WERI-Rb-1 (cell line): ENCODE measurements at regions not wholly inside any gene's neighbourhood (a gene's known extent, or its start where the extent isn't known, plus 50 kb on each side); places are given as distances from the start of the nearest gene placed in this dataset.

Experiments
- DNase-seq: peaks from one replicate; pipeline ENCODE4 v3.0.0-alpha.2; 2020
- H3K27ac ChIP-seq: fragments of 250-450 bp; sonication (Bioruptor Pico); 2 replicates; pipeline ENCODE4 v1.5.1; 2020; ENCODE audit warnings: mild to moderate bottlenecking, moderate library complexity
- H3K27me3 ChIP-seq: fragments of 250-450 bp; sonication (Bioruptor Pico); 2 replicates; pipeline ENCODE4 v1.5.1; 2021; ENCODE audit warnings: mild to moderate bottlenecking, low read depth, moderate library complexity; ENCODE audit not compliant: insufficient read depth, severe bottlenecking
- H3K36me3 ChIP-seq: fragments of 250-450 bp; sonication (Bioruptor Pico); 2 replicates; pipeline ENCODE4 v1.5.1; 2020; ENCODE audit warnings: mild to moderate bottlenecking, moderate library complexity
- H3K4me3 ChIP-seq: 2 replicates; pipeline ENCODE4 v1.5.1; 2011; ENCODE audit warnings: low read depth, mild to moderate bottlenecking, control low read depth, low read length
- H3K9me3 ChIP-seq: fragments of 250-450 bp; sonication (Bioruptor Pico); 2 replicates; pipeline ENCODE4 v1.5.1; 2021; ENCODE audit warnings: mild to moderate bottlenecking, moderate library complexity; ENCODE audit not compliant: severe bottlenecking
- TF ChIP-seq, protein P1 (sequence below): IDR thresholded peaks from 2 replicates; pipeline ENCODE4 v1.5.1; 2011; ENCODE audit warnings: low read depth, mild to moderate bottlenecking, control low read depth, inconsistent platforms, low read length

DNA sequence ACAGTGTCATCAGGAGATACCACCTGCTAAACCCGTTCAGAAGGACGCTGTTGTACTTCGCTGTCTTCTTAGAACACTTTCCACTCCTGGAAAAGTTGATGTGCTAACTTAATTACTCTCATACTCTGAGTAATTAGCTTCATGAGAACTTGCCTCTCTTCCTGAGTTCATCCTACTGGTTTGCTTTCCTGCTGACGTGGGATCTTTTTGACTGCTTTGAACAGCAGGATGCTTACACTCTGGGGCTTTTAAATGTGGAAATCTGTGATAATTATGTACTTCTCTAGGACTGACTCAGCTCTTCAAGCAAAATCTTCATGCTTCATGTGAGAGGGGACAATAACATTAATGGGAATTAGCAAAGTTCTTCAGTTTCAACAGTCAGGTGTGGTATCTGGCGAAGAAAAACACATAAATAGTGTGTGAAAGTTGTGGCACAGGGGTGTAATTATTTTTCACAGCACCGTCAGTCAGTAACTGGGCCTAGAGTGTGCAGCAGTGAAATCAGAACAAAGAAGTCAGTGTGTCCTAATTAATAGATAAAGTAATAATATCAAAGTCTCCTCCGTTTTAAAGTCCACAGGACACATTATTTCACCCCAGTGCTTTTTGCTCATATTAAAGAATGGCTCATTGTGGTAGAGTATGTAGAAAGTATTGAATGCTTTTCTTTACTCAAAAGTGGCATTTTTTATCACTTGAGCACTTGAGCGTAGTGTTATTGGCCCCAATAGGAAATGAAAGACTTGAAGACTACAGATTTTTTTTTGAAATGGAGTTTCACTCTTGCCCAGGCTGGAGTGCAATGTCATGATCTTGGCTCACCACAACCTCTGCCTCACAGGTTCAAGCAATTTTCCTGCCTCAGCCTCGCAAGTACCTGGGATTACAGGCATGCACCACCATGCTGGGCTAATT lies 140.9 kb upstream of the DMRT1 start:
- DNase-seq, result no peak
- Histone ChIP-seq H3K27ac (no peak overlapping the region), H3K27me3 (no peaks in the 10 kb centered on the region), H3K9me3 (no peaks in the 10 kb centered on the region), H3K4me3 (no peak overlapping the region), H3K36me3 (no peaks in the 10 kb centered on the region; the same call in 1 of the 2 replicates)
- TF ChIP-seq, protein P1, sequence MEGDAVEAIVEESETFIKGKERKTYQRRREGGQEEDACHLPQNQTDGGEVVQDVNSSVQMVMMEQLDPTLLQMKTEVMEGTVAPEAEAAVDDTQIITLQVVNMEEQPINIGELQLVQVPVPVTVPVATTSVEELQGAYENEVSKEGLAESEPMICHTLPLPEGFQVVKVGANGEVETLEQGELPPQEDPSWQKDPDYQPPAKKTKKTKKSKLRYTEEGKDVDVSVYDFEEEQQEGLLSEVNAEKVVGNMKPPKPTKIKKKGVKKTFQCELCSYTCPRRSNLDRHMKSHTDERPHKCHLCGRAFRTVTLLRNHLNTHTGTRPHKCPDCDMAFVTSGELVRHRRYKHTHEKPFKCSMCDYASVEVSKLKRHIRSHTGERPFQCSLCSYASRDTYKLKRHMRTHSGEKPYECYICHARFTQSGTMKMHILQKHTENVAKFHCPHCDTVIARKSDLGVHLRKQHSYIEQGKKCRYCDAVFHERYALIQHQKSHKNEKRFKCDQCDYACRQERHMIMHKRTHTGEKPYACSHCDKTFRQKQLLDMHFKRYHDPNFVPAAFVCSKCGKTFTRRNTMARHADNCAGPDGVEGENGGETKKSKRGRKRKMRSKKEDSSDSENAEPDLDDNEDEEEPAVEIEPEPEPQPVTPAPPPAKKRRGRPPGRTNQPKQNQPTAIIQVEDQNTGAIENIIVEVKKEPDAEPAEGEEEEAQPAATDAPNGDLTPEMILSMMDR, result no peak

DNA sequence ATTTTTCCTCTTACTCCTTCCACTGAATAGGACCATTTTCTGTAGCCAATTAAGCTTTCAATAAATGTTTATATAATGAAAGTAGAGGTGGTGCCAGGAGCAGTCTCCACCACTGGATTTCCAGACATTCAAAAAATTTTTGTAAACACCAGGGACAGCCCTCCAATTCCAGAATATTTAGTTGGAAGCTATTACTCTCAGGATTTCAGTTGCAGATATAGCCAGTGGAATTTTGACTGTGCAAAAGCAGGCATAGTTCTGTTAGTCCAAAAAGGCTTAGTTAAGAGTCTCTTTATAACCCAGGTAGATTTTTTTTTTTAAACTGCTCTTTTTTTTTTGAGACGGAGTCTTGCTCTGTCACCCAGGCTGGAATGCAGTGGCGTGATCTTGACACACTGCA lies 138.1 kb upstream of the DMRT1 start:
- H3K27me3 ChIP-seq, result no peaks in the 10 kb centered on the region
- no peak overlapping the region for H3K4me3 ChIP-seq
- H3K36me3 ChIP-seq, result no peaks in the 10 kb centered on the region; the same call in 1 of the 2 replicates
- DNase-seq, result no peak
- TF ChIP-seq, protein P1, result no peak
- H3K27ac ChIP-seq, result no peak overlapping the region
- H3K9me3 ChIP-seq, result no peaks in the 10 kb centered on the region

DNA sequence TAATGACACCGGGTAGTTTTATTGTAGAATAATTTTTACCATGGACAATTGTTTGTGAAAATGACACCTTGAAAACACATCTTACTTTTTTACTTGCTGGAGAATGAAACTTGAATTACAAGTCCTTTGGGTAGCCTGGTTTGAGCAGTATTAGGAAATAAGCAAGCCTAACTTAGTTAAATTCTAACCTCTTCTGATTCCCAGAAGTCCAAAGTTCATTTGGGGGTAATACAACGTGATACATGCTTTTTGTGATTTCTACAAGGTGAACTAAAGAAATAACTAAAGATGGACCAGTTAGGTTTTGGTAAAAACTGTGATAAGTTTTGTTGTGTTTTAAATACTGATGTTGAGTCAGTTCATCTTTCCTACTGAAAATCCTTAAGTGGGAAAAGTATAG lies 135.4 kb upstream of the DMRT1 start:
- no peak for DNase-seq
- Histone ChIP-seq H3K27me3 (no peaks in the 10 kb centered on the region), H3K4me3 (no peak overlapping the region), H3K36me3 (peaks cover 5% of the 10 kb centered on the region), H3K9me3 (no peaks in the 10 kb centered on the region), H3K27ac (no peak overlapping the region)
- TF ChIP-seq, protein P1, result no peak

DNA sequence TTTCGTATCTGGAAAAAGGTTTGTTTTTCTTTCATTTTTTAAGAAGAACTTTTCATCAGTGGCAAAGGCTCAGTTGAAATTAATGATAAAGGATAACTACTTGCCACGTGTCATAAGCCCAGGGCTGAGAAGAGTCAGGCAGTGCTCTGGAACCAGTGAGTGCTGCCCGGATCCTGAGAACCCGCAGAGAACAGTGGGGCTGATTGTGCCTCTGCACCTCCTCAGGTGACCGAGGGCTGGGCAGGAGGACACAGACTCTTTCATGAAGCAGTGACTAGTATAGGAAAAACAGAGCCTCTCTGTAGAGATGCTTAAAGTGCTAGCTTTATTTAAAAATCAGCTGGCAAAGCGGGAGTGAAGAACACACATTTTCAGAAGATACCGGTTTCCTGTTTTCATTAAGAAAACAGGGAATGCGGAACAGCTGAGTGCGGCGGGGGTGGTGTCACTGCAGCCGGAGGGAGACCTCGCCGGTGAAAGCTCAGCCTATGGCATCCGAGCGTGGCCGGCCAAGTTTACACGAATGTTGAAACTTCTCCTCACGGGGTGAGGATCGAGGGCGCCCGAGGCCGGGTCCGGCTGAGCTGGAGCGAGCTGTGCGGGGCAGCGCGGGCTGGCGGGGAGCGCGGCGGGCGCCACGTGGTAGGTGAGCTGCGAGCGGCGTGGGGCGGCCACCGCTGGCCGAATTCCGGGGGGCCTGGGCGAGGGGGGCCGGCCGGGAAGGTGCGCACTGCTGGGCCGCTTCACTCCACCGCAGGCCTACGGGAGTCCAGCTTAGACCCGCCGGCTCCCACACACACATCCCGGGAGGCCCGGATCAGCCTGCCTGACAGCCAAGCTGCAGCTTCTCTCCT lies 134.7 kb upstream of the DMRT1 start:
- no peaks in the 10 kb centered on the region for H3K9me3 ChIP-seq
- no peak for DNase-seq
- H3K27ac ChIP-seq, result no peak overlapping the region
- TF ChIP-seq, protein P1, result no peak
- H3K27me3 ChIP-seq, result no peaks in the 10 kb centered on the region
- H3K4me3 ChIP-seq, result no peak overlapping the region
- H3K36me3 ChIP-seq, result peaks cover 12% of the 10 kb centered on the region

DNA sequence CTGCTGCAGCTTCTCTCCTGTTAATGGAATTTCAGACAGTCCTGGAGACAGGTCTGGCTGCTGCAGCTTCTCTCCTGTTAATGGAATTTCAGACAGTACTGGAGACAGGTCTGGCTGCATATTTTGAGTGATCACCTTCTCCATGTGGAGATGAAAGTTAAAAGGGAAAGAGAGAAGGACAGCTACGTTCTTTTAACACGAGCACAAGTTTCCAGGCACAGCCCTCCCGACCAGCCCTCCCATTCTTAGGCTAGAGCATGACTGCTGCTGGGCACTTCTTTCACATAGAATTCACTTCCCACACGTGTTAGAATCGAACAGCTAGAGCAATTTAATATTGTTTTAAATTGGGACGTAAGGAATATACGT lies 133.3 kb upstream of the DMRT1 start:
- H3K9me3 ChIP-seq, result no peaks in the 10 kb centered on the region
- H3K27ac ChIP-seq, result no peak overlapping the region
- peaks cover 26% of the 10 kb centered on the region for H3K36me3 ChIP-seq
- TF ChIP-seq, protein P1, result no peak
- H3K4me3 ChIP-seq, result no peak overlapping the region
- H3K27me3 ChIP-seq, result no peaks in the 10 kb centered on the region
- DNase-seq, result no peak
